Progenitor cell of endocrine pancreas (in vitro differentiated cells): ENCODE measurements at regions not wholly inside any gene's neighbourhood (a gene's known extent, or its start where the extent isn't known, plus 50 kb on each side); places are given as distances from the start of the nearest gene placed in this dataset.

Experiments
- DNase-seq: peaks from one replicate; pipeline ENCODE4 v3.0.0; 2021; ENCODE audit warnings: low spot score; ENCODE audit not compliant: unreplicated experiment
- H3K27ac Mint-ChIP-seq: 2 replicates; pipeline ENCODE4 v1.8.0; 2021; ENCODE audit warnings: mild to moderate bottlenecking, moderate library complexity, mixed read lengths
- H3K27me3 Mint-ChIP-seq: 2 replicates; pipeline ENCODE4 v1.8.0; 2021; ENCODE audit warnings: mixed read lengths
- H3K36me3 Mint-ChIP-seq: 2 replicates; pipeline ENCODE4 v1.8.0; 2022; ENCODE audit warnings: mixed read lengths; ENCODE audit not compliant: insufficient read depth
- H3K4me1 Mint-ChIP-seq: 2 replicates; pipeline ENCODE4 v1.8.0; 2021; ENCODE audit warnings: low read depth, mixed read lengths
- H3K4me3 Mint-ChIP-seq: 2 replicates; pipeline ENCODE4 v1.8.0; 2021; ENCODE audit warnings: low read depth, mild to moderate bottlenecking, moderate library complexity, mixed read lengths
- H3K9me3 Mint-ChIP-seq: 2 replicates; pipeline ENCODE4 v1.8.0; 2021; ENCODE audit warnings: low read depth, mixed read lengths
- CTCF ChIP-seq: fragments of 200-600 bp; sonication (generic); IDR thresholded peaks from one replicate; pipeline ENCODE4 v1.5.0; 2021; ENCODE audit warnings: antibody characterized with exemption, mild to moderate bottlenecking; ENCODE audit not compliant: unreplicated experiment

GRCh38 chr7:94247970-94248369, 146.7 kb upstream of the COL1A2 start:
- no peaks in the 10 kb centered on the region for H3K4me1 Mint-ChIP-seq
- no peak for DNase-seq
- H3K4me3 Mint-ChIP-seq, result no peak overlapping the region
- H3K27me3 Mint-ChIP-seq, result peaks cover 14% of the 10 kb centered on the region
- no peak overlapping the region for H3K27ac Mint-ChIP-seq
- H3K36me3 Mint-ChIP-seq, result no peaks in the 10 kb centered on the region
- TF ChIP-seq CTCF, result no peak
- H3K9me3 Mint-ChIP-seq, result no peaks in the 10 kb centered on the region

- Mint-ChIP-seq H3K36me3 (no peaks in the 10 kb centered on the region), H3K27me3 (peaks cover 14% of the 10 kb centered on the region), H3K4me1 (no peaks in the 10 kb centered on the region), H3K27ac (no peak overlapping the region), H3K4me3 (no peak overlapping the region), H3K9me3 (peaks cover under 1% of the 10 kb centered on the region)
- no peak for TF ChIP-seq CTCF
- DNase-seq, result no peak
Measured at GRCh38 chr7:94249631-94250030, 145.1 kb upstream of the COL1A2 start.

- Mint-ChIP-seq H3K4me1 (no peaks in the 10 kb centered on the region), H3K27me3 (peaks cover 14% of the 10 kb centered on the region), H3K36me3 (no peaks in the 10 kb centered on the region)
Measured at GRCh38 chr7:94250124-94250523, 144.6 kb upstream of the COL1A2 start.

GRCh38 chr7:94250987-94251386, 143.7 kb upstream of the COL1A2 start:
- H3K4me3 Mint-ChIP-seq, result no peak overlapping the region
- no peak for DNase-seq
- H3K27me3 Mint-ChIP-seq, result peaks cover 14% of the 10 kb centered on the region
- no peaks in the 10 kb centered on the region for H3K36me3 Mint-ChIP-seq
- no peaks in the 10 kb centered on the region for H3K4me1 Mint-ChIP-seq
- no peak overlapping the region for H3K27ac Mint-ChIP-seq
- peaks cover 2% of the 10 kb centered on the region for H3K9me3 Mint-ChIP-seq
- no peak for TF ChIP-seq CTCF

More at GRCh38 chr7:94250124-94250523, 144.6 kb upstream of the COL1A2 start:
- peaks cover 2% of the 10 kb centered on the region for H3K9me3 Mint-ChIP-seq
- H3K4me3 Mint-ChIP-seq, result no peak overlapping the region
- no peak for TF ChIP-seq CTCF
- H3K27ac Mint-ChIP-seq, result no peak overlapping the region
- DNase-seq, result no peak

GRCh38 chr7:94252124-94252523, 142.6 kb upstream of the COL1A2 start:
- no peak for DNase-seq
- H3K4me3 Mint-ChIP-seq, result no peak overlapping the region
- peaks cover 14% of the 10 kb centered on the region for H3K27me3 Mint-ChIP-seq
- no peak for TF ChIP-seq CTCF
- H3K9me3 Mint-ChIP-seq, result peaks cover 2% of the 10 kb centered on the region
- H3K4me1 Mint-ChIP-seq, result no peaks in the 10 kb centered on the region
- no peaks in the 10 kb centered on the region for H3K36me3 Mint-ChIP-seq
- H3K27ac Mint-ChIP-seq, result no peak overlapping the region
